ENCODE measurements at regions not wholly inside any gene's neighbourhood (a gene's known extent, or its start where the extent isn't known, plus 50 kb on each side); places are given as distances from the start of the nearest gene placed in this dataset.

DNA sequence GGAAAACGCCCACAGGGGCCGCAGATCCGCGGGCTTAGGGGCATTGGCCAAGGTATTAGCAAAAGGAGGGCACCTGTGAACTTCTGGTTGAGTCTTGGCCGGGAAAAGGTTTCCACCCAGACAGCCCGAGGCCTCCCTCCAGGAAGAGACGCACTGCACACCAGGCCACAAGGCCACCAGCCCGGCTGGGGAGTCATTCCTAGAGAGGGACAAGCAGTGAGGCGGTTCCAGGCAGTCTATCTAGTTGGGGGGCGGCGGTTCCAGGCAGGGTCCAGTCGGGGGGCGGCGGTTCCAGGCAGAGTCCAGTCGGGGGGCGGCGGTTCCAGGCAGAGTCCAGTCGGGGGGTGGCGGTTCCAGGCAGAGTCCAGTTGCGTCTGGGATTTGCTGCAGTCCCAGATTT, 518.5 kb downstream of the GLRX3 start:
- Histone ChIP-seq H3K27ac (ENCODE audit: low read length) (no peak overlapping the region), H3K4me3 (ENCODE audit: low read length) (no peak overlapping the region), H3K9me3 (ENCODE audit: control insufficient read depth, low read depth, low read length) (no peaks in the 10 kb centered on the region), H3K36me3 (ENCODE audit: control insufficient read depth, low read depth, low read length) (no peaks in the 10 kb centered on the region), H3K27me3 (ENCODE audit: control insufficient read depth, insufficient read depth, low read length) (no peaks in the 10 kb centered on the region), H3K4me1 (ENCODE audit: control insufficient read depth, low read depth, low read length) (no peaks in the 10 kb centered on the region), H3K9ac (ENCODE audit: low read length) (no peak overlapping the region)

DNA sequence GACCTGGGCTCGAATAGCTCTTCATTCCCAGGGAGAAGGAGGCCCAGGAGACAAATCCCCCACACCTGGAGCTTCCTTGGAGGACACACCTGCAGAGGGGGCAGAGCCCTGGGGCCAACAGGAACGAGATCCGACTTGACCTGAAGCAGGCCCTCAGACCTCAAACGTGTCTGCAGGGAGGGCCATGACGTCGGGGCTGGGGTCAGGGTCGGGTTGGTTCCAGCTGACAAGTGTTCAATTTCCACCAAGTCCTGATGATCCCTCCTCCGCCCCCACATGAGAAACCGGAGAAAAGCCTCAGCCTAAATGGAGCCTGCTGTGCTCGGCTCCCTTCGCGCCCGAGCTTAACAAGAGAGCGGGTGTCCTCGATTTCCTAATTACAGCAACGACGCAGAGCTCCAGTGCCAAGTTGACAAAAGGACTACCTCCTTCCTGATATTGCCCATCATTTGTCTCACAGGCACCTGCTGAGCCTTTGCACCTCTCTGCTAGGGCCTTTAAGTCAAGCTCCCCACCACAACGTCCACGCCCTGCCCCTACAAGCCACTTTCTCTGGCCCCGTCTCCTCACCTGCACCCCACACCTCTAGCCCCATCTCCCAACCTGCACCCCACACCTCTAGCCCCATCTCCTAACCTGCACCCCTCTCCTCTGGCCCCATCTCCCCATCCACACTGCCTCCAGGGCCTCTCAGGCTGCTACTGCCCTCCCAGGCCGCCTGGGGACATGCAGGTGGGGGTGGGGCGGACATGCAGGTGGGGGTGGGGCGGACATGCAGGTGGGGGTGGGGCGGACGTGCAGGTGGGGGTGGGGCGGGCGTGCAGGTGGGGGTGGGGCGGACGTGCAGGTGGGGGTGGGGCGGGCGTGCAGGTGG, 519.4 kb downstream of the GLRX3 start:
- Histone ChIP-seq H3K27ac (ENCODE audit: low read length) (no peak overlapping the region), H3K4me3 (ENCODE audit: low read length) (no peak overlapping the region), H3K9ac (ENCODE audit: low read length) (no peak overlapping the region), H3K36me3 (ENCODE audit: control insufficient read depth, low read depth, low read length) (no peaks in the 10 kb centered on the region), H3K27me3 (ENCODE audit: control insufficient read depth, insufficient read depth, low read length) (no peaks in the 10 kb centered on the region), H3K4me1 (ENCODE audit: control insufficient read depth, low read depth, low read length) (no peaks in the 10 kb centered on the region), H3K9me3 (ENCODE audit: control insufficient read depth, low read depth, low read length) (no peaks in the 10 kb centered on the region)

DNA sequence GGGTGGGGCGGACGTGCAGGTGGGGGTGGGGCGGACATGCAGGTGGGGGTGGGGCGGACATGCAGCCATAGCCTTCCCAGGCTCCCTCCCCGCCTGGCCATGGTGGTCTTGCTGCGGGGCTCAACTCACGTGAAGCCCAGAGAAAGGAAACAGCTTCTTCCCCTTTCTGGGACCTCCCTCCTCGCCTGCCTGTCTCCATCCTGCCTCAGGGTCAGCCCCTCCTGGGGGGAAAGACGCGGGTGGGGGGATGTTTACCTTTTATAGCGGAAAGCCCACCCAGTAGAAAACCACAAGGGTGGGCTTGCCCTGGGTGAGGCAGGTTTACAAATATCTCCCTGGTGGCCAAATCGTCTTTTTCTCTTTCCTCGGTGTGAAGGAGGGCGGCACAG, 520.0 kb downstream of the GLRX3 start:
- Histone ChIP-seq H3K9ac (ENCODE audit: low read length) (no peak overlapping the region), H3K27me3 (ENCODE audit: control insufficient read depth, insufficient read depth, low read length) (no peaks in the 10 kb centered on the region), H3K36me3 (ENCODE audit: control insufficient read depth, low read depth, low read length) (no peaks in the 10 kb centered on the region), H3K9me3 (ENCODE audit: control insufficient read depth, low read depth, low read length) (no peaks in the 10 kb centered on the region), H3K4me3 (ENCODE audit: low read length) (no peak overlapping the region), H3K27ac (ENCODE audit: low read length) (no peak overlapping the region), H3K4me1 (ENCODE audit: control insufficient read depth, low read depth, low read length) (no peaks in the 10 kb centered on the region)

DNA sequence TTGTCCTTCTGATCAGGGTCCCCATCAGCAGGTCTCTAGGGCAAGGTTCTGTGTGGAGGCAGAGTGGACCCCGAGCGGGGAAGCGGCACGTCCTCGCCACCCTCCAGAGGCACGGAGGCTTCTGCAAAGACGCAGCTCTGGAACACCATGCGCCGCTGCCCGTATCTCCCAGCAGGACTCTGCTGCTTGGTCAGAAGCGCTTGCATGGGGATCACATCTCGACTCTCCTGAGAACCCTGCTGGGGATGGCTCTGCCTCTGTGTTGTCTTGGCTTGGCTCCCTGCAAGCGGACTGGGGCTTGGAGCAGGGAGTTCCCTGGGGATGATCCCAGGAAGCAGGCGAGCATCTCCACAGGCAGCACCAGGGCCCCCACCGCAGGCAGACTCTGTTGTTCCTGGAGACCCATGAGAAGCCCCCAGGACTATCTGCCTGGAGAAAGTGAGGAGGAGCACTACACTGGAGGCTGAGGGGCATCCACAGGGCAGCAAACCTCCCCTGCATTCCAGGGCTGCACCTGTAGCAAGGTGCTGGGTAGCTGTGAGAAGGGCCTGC, 520.5 kb downstream of the GLRX3 start:
- Histone ChIP-seq H3K4me3 (ENCODE audit: low read length) (no peak overlapping the region), H3K36me3 (ENCODE audit: control insufficient read depth, low read depth, low read length) (no peaks in the 10 kb centered on the region), H3K9ac (ENCODE audit: low read length) (no peak overlapping the region), H3K27me3 (ENCODE audit: control insufficient read depth, insufficient read depth, low read length) (no peaks in the 10 kb centered on the region), H3K27ac (ENCODE audit: low read length) (no peak overlapping the region), H3K9me3 (ENCODE audit: control insufficient read depth, low read depth, low read length) (no peaks in the 10 kb centered on the region), H3K4me1 (ENCODE audit: control insufficient read depth, low read depth, low read length) (no peaks in the 10 kb centered on the region)

DNA sequence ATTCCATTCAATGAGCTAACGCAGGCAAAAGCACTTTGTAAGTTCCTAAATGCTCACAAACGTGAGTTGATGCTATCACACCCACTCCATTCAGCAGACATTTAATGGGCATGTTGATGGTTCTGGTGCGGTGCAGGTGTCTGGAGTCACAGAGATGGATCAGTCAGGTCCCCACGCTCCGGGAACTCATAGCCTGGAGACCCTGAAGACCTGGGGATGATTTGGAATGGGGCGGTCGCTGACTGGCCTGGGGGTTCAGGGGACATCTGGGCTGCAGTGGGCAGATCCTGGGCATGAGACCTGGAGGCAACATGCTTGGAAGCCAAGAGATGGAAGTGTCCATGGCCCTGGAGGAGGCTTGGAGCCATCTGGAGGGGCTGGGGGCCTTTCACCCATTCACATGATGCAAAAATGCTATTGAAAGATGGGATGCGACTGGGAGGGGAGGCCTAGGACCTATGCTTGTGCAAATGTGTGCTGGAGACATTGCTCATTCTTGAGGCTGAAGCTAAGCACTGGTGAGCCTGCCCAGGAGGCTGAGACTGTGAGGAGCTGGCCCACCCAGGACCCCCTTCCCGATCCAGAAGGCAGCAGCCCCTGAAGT, 522.6 kb downstream of the GLRX3 start:
- Histone ChIP-seq H3K4me1 (ENCODE audit: control insufficient read depth, low read depth, low read length) (no peaks in the 10 kb centered on the region), H3K9ac (ENCODE audit: low read length) (no peak overlapping the region), H3K9me3 (ENCODE audit: control insufficient read depth, low read depth, low read length) (no peaks in the 10 kb centered on the region), H3K27me3 (ENCODE audit: control insufficient read depth, insufficient read depth, low read length) (no peaks in the 10 kb centered on the region), H3K36me3 (ENCODE audit: control insufficient read depth, low read depth, low read length) (no peaks in the 10 kb centered on the region), H3K4me3 (ENCODE audit: low read length) (no peak overlapping the region), H3K27ac (ENCODE audit: low read length) (no peak overlapping the region)

DNA sequence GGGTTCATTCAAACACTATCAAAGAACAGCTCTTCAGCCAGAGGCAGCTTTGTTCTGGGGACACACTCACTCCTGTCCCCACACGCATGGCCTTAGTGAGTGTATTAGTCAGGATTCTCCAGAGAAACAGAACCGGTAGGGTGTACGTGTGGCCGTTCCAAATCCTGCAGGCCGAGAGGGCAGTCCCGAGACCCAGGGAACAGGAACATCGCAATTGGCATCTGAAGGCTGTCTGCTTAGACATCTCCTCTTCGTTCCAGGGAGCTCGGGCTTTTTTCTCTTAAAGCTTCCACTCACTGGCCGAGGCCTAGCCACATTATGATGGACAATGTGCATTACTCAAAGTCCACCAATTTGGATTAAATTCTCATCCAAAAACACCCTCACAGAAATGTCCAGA, 523.3 kb downstream of the GLRX3 start:
- H3K9me3 ChIP-seq (ENCODE audit: control insufficient read depth, low read depth, low read length), result no peaks in the 10 kb centered on the region
- no peaks in the 10 kb centered on the region for H3K27me3 ChIP-seq (ENCODE audit: control insufficient read depth, insufficient read depth, low read length)
- no peak overlapping the region for H3K27ac ChIP-seq (ENCODE audit: low read length)
- H3K36me3 ChIP-seq (ENCODE audit: control insufficient read depth, low read depth, low read length), result no peaks in the 10 kb centered on the region
- no peaks in the 10 kb centered on the region for H3K4me1 ChIP-seq (ENCODE audit: control insufficient read depth, low read depth, low read length)
- no peak overlapping the region for H3K4me3 ChIP-seq (ENCODE audit: low read length)
- no peak overlapping the region for H3K9ac ChIP-seq (ENCODE audit: low read length)

DNA sequence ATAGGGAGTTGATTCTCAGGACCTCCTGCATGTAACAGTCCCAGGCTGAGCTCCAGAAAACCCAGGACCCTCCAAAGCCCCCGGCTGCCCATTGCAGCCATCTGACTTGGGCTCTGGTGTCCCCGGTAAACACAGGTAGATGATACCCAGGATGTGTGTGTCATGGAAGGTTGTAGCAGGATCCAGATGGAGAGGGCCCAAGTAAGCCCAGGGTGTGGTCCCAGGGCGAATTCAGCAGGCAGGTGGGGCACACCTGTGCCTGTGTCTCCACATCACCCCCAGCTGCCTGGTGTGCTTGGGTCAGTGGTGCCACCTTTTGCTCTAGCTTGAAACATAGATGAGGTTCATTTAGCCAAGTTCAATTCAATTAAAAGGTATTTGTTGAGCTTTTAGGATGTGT, 524.1 kb downstream of the GLRX3 start:
- Histone ChIP-seq H3K9me3 (ENCODE audit: control insufficient read depth, low read depth, low read length) (no peaks in the 10 kb centered on the region), H3K4me1 (ENCODE audit: control insufficient read depth, low read depth, low read length) (no peaks in the 10 kb centered on the region), H3K4me3 (ENCODE audit: low read length) (no peak overlapping the region), H3K27me3 (ENCODE audit: control insufficient read depth, insufficient read depth, low read length) (no peaks in the 10 kb centered on the region), H3K36me3 (ENCODE audit: control insufficient read depth, low read depth, low read length) (no peaks in the 10 kb centered on the region), H3K27ac (ENCODE audit: low read length) (no peak overlapping the region), H3K9ac (ENCODE audit: low read length) (no peak overlapping the region)

DNA sequence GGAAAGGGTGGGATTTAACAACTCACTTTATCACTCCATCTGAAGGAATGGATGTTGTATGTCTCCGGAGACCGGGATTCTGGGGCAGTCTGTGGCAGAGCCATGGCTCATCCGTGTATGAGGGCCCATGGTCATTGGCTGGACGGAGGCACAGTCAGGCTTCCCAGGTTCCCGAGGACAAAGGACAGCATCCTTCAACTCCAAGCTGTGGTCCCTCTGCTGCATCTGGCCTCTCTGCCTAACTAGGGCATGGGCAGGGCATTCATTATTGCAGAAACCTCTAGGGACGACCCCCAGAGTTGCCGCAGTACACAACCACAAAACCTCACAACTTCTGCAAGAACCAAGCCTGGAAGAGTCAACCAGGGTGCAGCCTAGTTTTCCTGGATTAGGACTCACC, 525.2 kb downstream of the GLRX3 start:
- Histone ChIP-seq H3K9ac (ENCODE audit: low read length) (no peak overlapping the region), H3K27me3 (ENCODE audit: control insufficient read depth, insufficient read depth, low read length) (no peaks in the 10 kb centered on the region), H3K4me1 (ENCODE audit: control insufficient read depth, low read depth, low read length) (no peaks in the 10 kb centered on the region), H3K9me3 (ENCODE audit: control insufficient read depth, low read depth, low read length) (no peaks in the 10 kb centered on the region), H3K4me3 (ENCODE audit: low read length) (no peak overlapping the region), H3K36me3 (ENCODE audit: control insufficient read depth, low read depth, low read length) (no peaks in the 10 kb centered on the region), H3K27ac (ENCODE audit: low read length) (no peak overlapping the region)

DNA sequence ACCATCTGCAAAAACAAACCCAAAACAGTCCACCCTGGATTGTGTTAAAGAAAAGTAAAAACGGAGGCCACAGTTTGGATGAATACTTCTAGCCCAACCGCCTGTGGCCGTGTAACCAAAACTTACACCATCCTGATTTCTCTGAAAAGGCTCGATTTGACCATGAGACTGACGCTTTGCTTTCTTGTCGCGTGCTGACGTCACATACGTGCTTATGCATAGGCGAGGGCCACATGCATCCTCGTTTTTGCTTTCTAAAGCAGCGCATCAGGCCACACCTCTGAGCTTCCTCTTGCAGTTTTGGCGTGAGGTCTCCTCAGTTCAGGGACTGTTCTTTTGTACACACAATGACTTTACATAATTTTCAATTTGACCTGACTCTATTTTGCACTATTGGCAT, 526.6 kb downstream of the GLRX3 start:
- Histone ChIP-seq H3K4me1 (ENCODE audit: control insufficient read depth, low read depth, low read length) (no peaks in the 10 kb centered on the region), H3K27me3 (ENCODE audit: control insufficient read depth, insufficient read depth, low read length) (no peaks in the 10 kb centered on the region), H3K9me3 (ENCODE audit: control insufficient read depth, low read depth, low read length) (no peaks in the 10 kb centered on the region)

DNA sequence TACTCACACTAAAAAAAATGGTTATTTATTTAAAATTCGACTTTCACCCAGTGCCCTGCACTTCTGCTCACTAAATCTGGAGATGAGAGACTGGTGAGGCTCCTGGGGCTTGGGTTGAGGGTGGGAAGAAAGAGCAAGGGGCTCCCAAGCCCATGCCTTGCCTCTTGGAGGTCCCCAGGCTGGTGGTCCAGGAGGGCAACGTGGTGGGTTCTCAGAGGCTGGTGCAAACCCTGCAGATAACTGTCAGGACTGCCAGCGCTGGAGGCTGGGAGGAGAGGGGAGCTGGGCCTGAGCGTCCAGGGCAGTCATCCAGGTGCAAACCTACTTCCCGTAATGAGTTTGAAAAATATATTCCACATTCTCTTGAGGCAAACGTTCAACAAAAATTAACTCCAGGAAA, 528.3 kb downstream of the GLRX3 start:
- no peaks in the 10 kb centered on the region for H3K36me3 ChIP-seq (ENCODE audit: control insufficient read depth, low read depth, low read length)
- no peaks in the 10 kb centered on the region for H3K4me1 ChIP-seq (ENCODE audit: control insufficient read depth, low read depth, low read length)
- no peak overlapping the region for H3K9ac ChIP-seq (ENCODE audit: low read length)
- H3K27ac ChIP-seq (ENCODE audit: low read length), result no peak overlapping the region
- H3K4me3 ChIP-seq (ENCODE audit: low read length), result no peak overlapping the region
- H3K9me3 ChIP-seq (ENCODE audit: control insufficient read depth, low read depth, low read length), result no peaks in the 10 kb centered on the region
- H3K27me3 ChIP-seq (ENCODE audit: control insufficient read depth, insufficient read depth, low read length), result no peaks in the 10 kb centered on the region

More for the DNA sequence above, 526.6 kb downstream of the GLRX3 start:
- no peak overlapping the region for H3K27ac ChIP-seq (ENCODE audit: low read length)
- no peak overlapping the region for H3K9ac ChIP-seq (ENCODE audit: low read length)
- H3K36me3 ChIP-seq (ENCODE audit: control insufficient read depth, low read depth, low read length), result no peaks in the 10 kb centered on the region
- no peak overlapping the region for H3K4me3 ChIP-seq (ENCODE audit: low read length)

DNA sequence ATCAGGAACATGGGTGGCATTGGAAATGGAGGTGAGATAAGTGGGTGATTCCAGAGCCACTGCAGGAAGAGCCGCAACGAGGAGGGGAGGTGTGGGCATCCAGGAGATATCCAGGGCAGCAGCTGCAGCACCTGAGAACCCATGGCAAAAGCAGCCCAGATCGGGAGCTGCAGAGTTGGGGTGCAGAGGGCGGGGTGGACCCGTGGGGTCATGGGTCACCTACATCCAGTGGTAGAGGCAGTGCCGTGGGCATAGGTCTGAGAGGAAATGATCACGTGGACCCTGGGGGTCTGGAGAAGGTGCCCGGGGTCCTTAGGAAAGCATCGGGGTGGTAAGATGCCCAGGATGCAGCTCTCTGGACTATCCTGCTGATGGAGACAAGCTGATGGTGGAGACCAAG, 530.0 kb downstream of the GLRX3 start:
- Histone ChIP-seq H3K4me3 (ENCODE audit: low read length) (no peak overlapping the region), H3K27me3 (ENCODE audit: control insufficient read depth, insufficient read depth, low read length) (no peaks in the 10 kb centered on the region), H3K9me3 (ENCODE audit: control insufficient read depth, low read depth, low read length) (no peaks in the 10 kb centered on the region), H3K27ac (ENCODE audit: low read length) (no peak overlapping the region), H3K4me1 (ENCODE audit: control insufficient read depth, low read depth, low read length) (no peaks in the 10 kb centered on the region), H3K9ac (ENCODE audit: low read length) (no peak overlapping the region), H3K36me3 (ENCODE audit: control insufficient read depth, low read depth, low read length) (no peaks in the 10 kb centered on the region)

All from iPS-18a (cell line).